Kidney epithelial cell (primary cell): ENCODE measurements at regions not wholly inside any gene's neighbourhood (a gene's known extent, or its start where the extent isn't known, plus 50 kb on each side); places are given as distances from the start of the nearest gene placed in this dataset.

ENCODE experiments used
- DNase-seq: peaks from one replicate; pipeline ENCODE4 v3.0.0-alpha.2; 2010; ENCODE audit warnings: low read depth
- H3K27me3 ChIP-seq: 2 replicates; pipeline ENCODE4 v1.6.0; 2011; ENCODE audit warnings: low read length; ENCODE audit not compliant: control insufficient read depth, insufficient read depth
- H3K36me3 ChIP-seq: 2 replicates; pipeline ENCODE4 v1.5.1; 2011; ENCODE audit warnings: low read length; ENCODE audit not compliant: control insufficient read depth, insufficient read depth
- H3K4me3 ChIP-seq: 2 replicates; pipeline ENCODE4 v1.5.1; 2011; ENCODE audit warnings: low read depth, mild to moderate bottlenecking, control low read depth, low read length
- CTCF ChIP-seq: IDR thresholded peaks from 2 replicates; pipeline ENCODE4 v1.5.1; 2011; ENCODE audit warnings: mild to moderate bottlenecking, moderate library complexity, low read length, control low read depth, inconsistent platforms; ENCODE audit not compliant: insufficient read depth, poor library complexity, severe bottlenecking

GRCh38 chr5:82416512-82416911 is 138.4 kb upstream of the RPS23 start:
- no peak for DNase-seq

GRCh38 chr5:82414041-82414388 is 135.9 kb upstream of the RPS23 start:
- Histone ChIP-seq H3K4me3 (no peak overlapping the region), H3K27me3 (no peaks in the 10 kb centered on the region), H3K36me3 (peaks cover 1% of the 10 kb centered on the region)
- no peak for TF ChIP-seq CTCF
- DNase-seq = no peak

More at GRCh38 chr5:82416512-82416911, 138.4 kb upstream of the RPS23 start:
- Histone ChIP-seq H3K27me3 (no peaks in the 10 kb centered on the region), H3K36me3 (peaks cover 1% of the 10 kb centered on the region), H3K4me3 (no peak overlapping the region)
- TF ChIP-seq CTCF = no peak

GRCh38 chr5:82413302-82414040 is 135.3 kb upstream of the RPS23 start:
- H3K36me3 ChIP-seq = no peaks in the 10 kb centered on the region
- H3K27me3 ChIP-seq = no peaks in the 10 kb centered on the region
- TF ChIP-seq CTCF = no peak
- H3K4me3 ChIP-seq = no peak overlapping the region
- DNase-seq = no peak

- no peak for TF ChIP-seq CTCF
- H3K36me3 ChIP-seq = peaks cover under 1% of the 10 kb centered on the region
- H3K27me3 ChIP-seq = no peaks in the 10 kb centered on the region
- no peak for DNase-seq
- no peak overlapping the region for H3K4me3 ChIP-seq
Observed at GRCh38 chr5:82408033-82408432, 129.9 kb upstream of the RPS23 start.

GRCh38 chr5:82406205-82406773 is 128.1 kb upstream of the RPS23 start:
- no peak overlapping the region for H3K4me3 ChIP-seq
- peaks cover 1% of the 10 kb centered on the region for H3K36me3 ChIP-seq
- no peaks in the 10 kb centered on the region for H3K27me3 ChIP-seq
- DNase-seq = peak; percentile 88
- no peak for TF ChIP-seq CTCF
